ENCODE measurements at regions not wholly inside any gene's neighbourhood (a gene's known extent, or its start where the extent isn't known, plus 50 kb on each side); places are given as distances from the start of the nearest gene placed in this dataset.

DNA sequence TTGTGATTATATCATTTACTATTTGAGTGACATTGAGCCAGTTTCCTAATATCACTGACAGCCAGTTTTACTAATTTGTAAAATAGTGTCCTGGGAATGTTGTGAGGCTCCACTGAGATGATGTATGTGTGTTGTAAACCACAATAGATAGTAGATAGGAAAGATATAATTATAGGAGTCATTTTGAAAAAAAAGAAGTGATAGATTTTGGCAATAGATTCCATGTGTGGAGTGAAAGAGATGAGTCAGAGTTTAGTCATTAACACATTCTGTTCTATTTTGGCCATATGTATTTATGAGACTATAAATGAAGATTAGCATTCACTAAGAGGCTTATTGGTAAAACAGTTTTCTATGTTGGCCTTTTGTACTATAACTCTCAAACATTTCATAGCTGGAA lies 388.2 kb downstream of the FAM170A start:
- H3K27ac ChIP-seq, result no peak overlapping the region
- no peak overlapping the region for H3K4me3 ChIP-seq (ENCODE audit: low read depth, low read length)
- TF ChIP-seq, protein P1, sequence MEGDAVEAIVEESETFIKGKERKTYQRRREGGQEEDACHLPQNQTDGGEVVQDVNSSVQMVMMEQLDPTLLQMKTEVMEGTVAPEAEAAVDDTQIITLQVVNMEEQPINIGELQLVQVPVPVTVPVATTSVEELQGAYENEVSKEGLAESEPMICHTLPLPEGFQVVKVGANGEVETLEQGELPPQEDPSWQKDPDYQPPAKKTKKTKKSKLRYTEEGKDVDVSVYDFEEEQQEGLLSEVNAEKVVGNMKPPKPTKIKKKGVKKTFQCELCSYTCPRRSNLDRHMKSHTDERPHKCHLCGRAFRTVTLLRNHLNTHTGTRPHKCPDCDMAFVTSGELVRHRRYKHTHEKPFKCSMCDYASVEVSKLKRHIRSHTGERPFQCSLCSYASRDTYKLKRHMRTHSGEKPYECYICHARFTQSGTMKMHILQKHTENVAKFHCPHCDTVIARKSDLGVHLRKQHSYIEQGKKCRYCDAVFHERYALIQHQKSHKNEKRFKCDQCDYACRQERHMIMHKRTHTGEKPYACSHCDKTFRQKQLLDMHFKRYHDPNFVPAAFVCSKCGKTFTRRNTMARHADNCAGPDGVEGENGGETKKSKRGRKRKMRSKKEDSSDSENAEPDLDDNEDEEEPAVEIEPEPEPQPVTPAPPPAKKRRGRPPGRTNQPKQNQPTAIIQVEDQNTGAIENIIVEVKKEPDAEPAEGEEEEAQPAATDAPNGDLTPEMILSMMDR (IDR thresholded peaks at IDR 0.05; ENCODE audit: low read depth, low read length), result no peak
- H3K36me3 ChIP-seq, result no peaks in the 10 kb centered on the region
- no peaks in the 10 kb centered on the region for H3K9me3 ChIP-seq (ENCODE audit: severe bottlenecking)
- DNase-seq, result no peak
- no peaks in the 10 kb centered on the region for H3K27me3 ChIP-seq (ENCODE audit: insufficient read depth, low read depth, severe bottlenecking)

DNA sequence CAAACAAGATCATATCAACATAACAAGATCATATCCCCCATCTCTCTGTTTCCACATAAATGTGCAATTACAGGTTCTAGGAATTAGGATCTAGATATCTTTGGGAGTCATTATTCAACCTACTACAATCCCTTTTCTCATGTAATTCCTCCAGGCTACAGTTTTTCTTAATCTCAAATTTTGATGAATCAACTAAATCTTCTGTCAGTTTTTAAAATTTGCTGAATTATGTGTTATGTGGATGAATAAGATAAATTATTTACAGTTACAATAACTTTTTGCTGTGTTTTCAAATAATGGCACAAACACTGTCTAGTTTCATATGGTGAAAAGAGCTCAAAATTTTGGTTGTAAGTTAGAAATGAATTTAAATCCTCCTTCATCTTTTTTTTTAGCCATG lies 405.8 kb downstream of the FAM170A start:
- H3K27ac ChIP-seq, result no peak overlapping the region
- TF ChIP-seq, protein P1 (IDR thresholded peaks at IDR 0.05; ENCODE audit: low read depth, low read length), result no peak
- DNase-seq, result no peak
- no peaks in the 10 kb centered on the region for H3K9me3 ChIP-seq (ENCODE audit: severe bottlenecking)
- no peak overlapping the region for H3K4me3 ChIP-seq (ENCODE audit: low read depth, low read length)
- no peaks in the 10 kb centered on the region for H3K27me3 ChIP-seq (ENCODE audit: insufficient read depth, low read depth, severe bottlenecking)
- H3K36me3 ChIP-seq, result no peaks in the 10 kb centered on the region

DNA sequence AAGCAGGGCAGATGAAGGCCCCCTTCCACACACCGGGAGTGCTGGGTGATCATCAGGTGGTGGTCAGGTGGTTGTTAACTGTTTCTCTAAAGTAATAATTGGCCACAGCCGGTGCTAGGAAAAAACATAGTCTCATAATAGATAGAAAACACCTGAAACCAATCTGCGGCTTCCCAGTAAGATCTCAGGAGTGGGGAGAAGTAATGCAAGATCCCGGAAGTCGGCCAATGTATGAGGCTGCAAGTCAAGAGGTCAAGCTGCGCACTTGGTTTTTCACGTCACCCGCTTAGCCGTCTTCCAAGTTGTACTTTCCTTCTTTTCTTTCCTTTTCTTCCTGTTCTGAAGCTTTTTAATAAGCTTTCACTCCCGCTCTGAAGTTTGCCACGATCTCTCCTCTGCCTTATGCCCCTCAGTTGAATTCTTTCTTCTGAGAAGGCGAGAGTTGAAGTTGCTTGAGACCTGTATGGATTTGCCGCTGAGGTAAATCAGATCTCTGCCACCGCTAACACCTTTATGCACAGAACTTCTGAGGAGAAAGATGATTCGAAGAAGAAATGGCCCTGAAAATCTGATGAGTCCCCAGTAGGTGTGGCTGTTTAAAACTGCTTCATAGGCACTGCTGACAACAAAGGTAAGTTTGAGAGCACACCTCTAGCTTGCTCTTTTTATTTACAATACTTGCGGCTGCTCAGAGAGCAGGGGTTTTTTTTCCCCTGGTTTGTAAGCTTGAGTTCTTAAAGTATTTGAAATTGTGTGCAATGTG lies 406.6 kb downstream of the FAM170A start:
- Histone ChIP-seq H3K4me3 (ENCODE audit: low read depth, low read length) (no peak overlapping the region), H3K36me3 (no peaks in the 10 kb centered on the region), H3K27me3 (ENCODE audit: insufficient read depth, low read depth, severe bottlenecking) (no peaks in the 10 kb centered on the region), H3K9me3 (ENCODE audit: severe bottlenecking) (no peaks in the 10 kb centered on the region), H3K27ac (no peak overlapping the region)
- DNase-seq, result no peak
- TF ChIP-seq, protein P1 (IDR thresholded peaks at IDR 0.05; ENCODE audit: low read depth, low read length), result no peak

DNA sequence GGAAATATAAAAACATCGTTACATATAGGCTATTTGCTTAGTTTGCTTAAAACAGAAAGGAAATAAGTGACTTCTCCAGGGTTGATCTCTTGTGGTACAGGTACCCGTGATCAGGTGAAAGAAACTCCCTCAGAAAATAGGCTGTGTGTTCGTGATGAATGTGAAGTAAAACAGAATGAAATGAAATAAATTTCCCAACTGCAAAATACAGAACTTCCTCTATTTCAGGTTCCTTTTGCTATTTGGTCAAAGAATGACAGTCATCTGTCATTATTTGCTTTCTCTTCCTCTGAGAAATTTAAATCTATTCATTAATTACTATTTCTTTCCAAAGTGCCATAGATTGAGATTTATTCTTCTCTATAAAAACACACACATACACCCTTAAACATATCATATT lies 408.1 kb downstream of the FAM170A start:
- no peak for DNase-seq
- no peaks in the 10 kb centered on the region for H3K9me3 ChIP-seq (ENCODE audit: severe bottlenecking)
- no peaks in the 10 kb centered on the region for H3K36me3 ChIP-seq
- TF ChIP-seq, protein P1 (IDR thresholded peaks at IDR 0.05; ENCODE audit: low read depth, low read length), result no peak
- H3K27ac ChIP-seq, result no peak overlapping the region
- no peaks in the 10 kb centered on the region for H3K27me3 ChIP-seq (ENCODE audit: insufficient read depth, low read depth, severe bottlenecking)
- no peak overlapping the region for H3K4me3 ChIP-seq (ENCODE audit: low read depth, low read length)

DNA sequence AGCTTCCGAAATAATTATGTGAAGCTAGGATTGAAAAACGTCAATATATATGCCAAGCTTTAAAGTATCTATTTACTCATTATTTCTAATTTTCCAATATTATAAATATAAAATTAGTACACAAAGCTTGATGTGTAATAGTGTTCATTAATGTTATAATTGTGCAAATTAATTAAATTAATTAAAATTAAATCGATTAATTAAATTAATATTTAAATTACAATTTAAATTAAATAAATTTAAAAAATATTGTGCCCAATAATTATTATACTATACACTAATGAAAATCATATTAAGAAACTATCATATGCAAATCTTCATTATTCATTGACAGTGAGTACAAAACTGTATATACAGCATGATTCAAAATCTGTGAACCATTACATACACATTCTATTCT lies 409.8 kb downstream of the FAM170A start:
- Histone ChIP-seq H3K27ac (no peak overlapping the region), H3K27me3 (ENCODE audit: insufficient read depth, low read depth, severe bottlenecking) (no peaks in the 10 kb centered on the region), H3K36me3 (no peaks in the 10 kb centered on the region), H3K4me3 (ENCODE audit: low read depth, low read length) (no peak overlapping the region), H3K9me3 (ENCODE audit: severe bottlenecking) (no peaks in the 10 kb centered on the region)
- TF ChIP-seq, protein P1 (IDR thresholded peaks at IDR 0.05; ENCODE audit: low read depth, low read length), result no peak
- DNase-seq, result no peak

DNA sequence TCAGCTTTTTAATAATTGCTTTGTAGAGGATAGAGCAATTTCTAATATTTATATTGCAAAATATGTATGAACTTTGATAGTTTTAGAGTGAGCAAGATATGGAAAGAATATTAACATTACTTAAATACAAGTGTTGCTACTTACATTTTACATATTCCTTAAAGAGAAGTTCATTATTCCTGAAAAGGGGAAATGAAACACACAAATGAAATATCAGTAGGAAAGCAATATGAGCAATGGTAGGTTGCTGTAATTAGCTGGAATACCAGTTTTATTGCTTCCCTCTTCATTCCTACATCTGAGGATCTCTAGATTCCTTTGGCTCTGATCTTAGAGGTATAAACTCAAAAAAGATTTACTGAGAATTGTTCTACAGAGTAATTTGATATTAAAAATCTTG lies 414.1 kb downstream of the FAM170A start:
- TF ChIP-seq, protein P1 (IDR thresholded peaks at IDR 0.05; ENCODE audit: low read depth, low read length), result no peak
- no peaks in the 10 kb centered on the region for H3K36me3 ChIP-seq
- H3K27ac ChIP-seq, result no peak overlapping the region
- no peak overlapping the region for H3K4me3 ChIP-seq (ENCODE audit: low read depth, low read length)
- no peaks in the 10 kb centered on the region for H3K27me3 ChIP-seq (ENCODE audit: insufficient read depth, low read depth, severe bottlenecking)
- no peaks in the 10 kb centered on the region for H3K9me3 ChIP-seq (ENCODE audit: severe bottlenecking)
- no peak for DNase-seq

Data from WERI-Rb-1 (cell line).